Fibroblast of skin of scalp (primary cell): ENCODE measurements at regions not wholly inside any gene's neighbourhood (a gene's known extent, or its start where the extent isn't known, plus 50 kb on each side); places are given as distances from the start of the nearest gene placed in this dataset.

ENCODE experiments used
- DNase-seq: peaks from one replicate; pipeline ENCODE4 v3.0.0-alpha.2; 2013

DNA sequence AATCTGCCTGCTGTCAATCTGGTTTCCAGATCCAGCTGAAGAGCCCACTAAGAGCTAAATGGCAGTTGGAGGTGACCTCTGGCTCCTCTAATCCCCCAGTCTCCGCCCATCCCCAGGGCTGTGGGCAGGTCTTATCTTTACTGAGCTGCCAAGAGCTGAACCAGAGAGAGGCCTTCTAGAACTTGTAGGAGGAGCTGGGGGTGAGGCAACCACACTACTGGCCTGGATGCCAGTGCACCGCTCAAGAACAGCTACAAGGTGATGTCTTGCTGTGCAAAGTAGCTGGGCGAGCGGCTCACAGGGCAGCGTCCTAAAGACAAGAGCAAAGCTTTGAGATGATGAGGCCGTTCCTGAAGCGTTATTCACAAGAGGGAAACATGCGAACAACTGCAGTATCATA, 374.6 kb downstream of the CTTN start:
- DNase-seq = no peak

DNA sequence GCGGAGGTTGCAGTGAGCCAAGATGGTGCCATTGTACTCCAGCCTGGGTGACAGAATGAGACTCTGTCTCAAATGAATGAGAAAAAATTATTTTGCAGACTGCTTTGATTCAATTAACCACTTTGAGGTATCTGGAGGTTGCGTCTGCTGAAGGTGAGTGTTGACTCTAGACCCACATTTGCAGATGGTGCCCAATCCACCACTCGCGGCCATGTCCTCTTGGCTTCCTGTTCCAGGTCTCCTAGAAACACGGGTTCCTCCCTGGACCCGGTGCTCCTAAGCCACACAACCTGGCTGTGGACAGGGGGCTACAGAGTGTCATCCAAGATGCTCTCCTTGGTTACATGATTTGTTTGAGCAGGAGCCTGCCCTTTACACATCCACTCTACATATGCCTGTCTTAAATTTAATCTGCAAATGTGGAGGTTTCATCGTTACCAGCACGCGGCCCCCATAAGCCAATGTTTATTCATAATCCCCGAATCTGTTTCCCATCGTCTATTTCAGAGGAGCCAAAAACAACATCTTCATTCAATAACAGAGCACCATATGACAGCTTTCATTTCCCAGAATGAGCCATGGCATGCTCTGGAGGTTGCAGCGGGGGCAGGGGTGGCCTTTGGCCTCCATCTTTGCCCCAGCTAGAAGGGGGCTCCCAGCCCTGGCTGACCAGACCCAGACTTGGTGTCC, 377.2 kb downstream of the CTTN start:
- no peak for DNase-seq

DNA sequence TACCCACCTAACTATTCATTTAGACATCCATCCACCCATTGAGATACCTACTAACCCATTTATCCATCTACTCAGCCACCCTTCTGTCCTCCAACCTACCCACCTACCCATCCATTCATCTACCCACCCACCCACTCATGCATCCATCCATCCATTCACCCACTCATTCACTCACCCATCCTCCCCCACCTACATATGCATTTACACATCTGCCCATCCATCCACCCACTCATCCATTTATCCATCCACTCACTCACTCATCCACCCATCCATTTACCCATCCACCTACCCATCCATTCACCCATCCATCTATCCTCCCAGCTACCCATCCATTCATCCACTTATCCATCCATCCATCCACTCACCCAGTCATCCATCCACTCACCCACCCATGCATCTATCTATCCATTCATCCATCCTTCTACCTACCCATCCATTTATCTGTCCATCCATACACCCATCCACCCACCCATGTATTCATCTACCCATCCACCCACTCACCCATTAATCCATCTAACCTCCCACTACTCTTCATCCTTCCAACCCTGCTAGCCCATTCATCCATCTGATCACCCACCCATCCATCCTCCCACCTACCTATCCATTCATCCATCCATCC, 378.7 kb downstream of the CTTN start:
- no peak for DNase-seq

DNA sequence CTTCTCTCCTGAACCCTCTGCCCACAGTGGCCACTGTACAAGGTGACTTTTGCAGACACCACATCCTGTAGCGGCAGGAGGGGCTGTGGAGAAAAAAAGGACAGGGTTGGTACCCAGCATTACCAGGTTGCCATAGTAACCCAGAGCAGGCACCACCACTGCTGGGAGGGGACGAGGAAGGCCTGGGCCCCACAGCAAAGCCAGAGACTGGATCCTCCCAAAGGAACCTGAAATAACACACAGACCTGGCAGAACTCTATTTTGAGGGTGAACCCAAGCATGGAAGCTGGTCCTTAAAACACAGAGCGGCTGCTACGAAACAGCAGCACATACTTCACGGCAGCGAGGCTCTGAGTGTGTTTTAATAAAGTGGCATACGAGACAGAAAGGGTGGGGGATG, 380.6 kb downstream of the CTTN start:
- no peak for DNase-seq

DNA sequence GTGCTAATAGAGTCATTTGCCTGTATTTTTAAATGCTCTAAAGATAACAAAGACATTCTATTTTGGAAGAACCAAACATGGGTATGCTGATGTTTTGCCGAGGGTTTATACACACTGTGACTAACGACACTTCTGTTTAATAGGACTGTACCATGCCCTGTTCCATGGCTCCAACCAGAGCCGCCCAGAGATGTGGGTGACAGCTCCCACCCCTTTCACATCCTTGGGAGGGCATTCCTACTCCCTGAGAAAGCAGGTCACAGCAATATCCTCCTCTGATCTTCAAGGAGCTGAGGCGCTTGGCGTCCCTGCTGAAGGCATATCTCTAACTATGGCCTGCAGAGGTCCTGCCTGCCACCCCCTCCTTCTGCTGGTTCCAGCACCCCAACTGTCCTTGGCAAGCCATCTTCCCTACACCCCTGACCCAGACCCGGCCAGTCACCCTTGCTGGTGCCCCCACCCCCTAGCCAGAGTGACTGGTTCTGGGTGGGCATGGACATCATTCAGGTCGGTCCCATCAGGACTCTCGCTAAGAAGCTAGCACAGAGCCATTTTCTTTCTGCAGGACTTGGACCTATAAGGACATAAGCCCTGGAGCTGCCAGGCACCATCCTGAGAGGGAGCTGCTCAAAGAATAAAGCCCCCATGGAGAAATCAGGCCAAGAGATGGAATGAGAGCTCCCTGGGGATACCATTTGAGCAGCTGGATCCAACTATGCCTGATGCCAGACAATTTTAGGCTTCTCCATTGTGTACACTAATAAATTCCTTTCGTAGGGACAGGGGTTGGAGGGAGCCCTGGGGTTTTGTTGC, 381.3 kb downstream of the CTTN start:
- DNase-seq = no peak

DNA sequence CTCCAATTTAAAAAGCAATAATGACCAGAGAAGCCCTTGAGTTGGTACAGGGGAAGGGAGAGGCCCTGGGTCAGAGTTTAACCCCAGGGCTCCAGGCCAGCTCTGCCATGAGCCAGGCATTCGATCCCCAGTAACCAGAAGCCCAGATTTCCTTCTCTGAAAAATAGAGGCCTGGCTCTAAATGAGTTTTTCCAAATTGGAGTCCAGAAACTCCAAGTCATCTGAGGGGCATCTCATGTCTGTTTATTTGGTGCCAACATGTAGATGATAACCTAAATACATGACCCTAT, 381.9 kb downstream of the CTTN start:
- no peak for DNase-seq

DNA sequence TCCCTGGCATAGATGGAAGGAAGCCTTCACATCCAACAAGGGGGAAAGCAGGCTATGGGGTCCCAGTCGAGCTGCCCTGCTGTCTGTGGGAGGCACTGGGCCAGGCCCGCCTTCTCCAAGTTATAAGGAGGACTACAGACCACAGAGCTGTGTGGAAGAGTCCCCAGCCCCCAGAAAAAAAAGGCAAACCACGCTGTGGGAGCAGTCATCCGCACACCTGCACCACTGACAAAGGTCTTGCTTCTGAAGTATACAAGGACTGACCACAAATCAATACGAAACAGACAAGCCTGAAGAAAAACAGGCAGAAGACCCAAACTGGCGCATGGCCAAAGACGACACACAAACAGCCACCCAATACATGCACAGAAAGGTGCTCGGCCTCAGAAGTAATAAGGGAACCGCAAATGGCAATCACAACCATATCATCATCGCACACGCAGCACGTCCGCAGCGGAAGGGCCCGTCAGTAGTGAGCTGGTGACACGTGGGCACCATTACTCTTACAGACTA, 384.1 kb downstream of the CTTN start:
- DNase-seq = no peak

DNA sequence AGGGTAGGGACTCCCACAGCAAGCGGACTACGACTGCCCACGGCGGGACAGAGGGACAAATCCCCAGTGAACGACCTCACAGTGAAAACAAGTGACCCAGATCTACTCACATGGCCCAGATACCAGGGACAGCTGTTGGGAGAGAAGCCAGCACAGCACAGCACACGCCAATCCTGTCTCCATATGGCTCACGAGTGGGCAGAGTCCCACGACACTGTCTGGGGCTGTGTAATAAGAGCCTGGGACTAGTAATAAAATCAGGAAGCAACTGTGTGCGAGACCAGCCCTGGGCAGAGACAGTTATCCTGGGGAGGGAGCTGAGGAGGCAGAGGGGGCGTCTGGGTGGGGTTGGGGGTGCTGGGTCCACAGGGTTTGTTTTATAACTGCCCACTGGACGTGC, 385.0 kb downstream of the CTTN start:
- DNase-seq = no peak

DNA sequence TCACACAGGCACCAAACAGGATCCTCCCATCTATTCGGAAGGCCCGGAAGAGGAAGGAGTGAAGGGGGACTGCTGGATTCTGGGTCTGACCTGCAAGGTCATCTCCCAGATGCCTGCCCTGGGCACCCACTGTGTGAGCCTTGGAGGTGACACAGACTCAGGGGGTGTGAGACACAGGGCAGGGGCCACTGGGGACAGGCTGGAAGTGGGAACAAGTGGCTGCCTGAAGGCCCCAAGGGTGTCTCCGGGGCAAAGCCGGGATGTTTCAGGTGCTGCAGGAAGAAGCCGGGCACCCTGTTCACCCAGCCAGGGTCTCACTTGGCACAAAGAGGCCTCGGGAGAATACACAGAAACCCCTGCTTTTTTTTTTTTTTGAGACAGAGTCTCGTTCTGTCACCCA, 385.5 kb downstream of the CTTN start:
- DNase-seq = no peak

DNA sequence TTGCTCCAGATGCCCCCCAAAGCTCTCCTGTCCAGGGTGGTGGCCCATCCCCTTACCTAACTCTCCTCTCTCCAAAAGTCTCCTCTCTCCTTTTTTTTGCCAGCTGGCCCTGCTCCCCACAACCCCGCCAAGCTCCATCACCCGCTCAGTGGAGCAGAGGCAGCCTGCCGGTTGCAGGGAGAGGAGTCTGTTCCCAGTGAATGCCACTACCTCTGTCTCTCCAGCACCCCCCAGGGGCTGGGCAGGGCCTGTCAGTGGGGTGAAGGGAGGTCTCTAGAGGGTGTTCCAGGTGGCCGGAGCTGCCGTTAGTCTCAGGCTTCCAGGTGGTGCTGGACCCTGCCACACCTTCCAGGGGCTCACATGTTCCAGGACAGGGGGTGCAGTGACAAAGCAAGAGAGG, 387.0 kb downstream of the CTTN start:
- no peak for DNase-seq

DNA sequence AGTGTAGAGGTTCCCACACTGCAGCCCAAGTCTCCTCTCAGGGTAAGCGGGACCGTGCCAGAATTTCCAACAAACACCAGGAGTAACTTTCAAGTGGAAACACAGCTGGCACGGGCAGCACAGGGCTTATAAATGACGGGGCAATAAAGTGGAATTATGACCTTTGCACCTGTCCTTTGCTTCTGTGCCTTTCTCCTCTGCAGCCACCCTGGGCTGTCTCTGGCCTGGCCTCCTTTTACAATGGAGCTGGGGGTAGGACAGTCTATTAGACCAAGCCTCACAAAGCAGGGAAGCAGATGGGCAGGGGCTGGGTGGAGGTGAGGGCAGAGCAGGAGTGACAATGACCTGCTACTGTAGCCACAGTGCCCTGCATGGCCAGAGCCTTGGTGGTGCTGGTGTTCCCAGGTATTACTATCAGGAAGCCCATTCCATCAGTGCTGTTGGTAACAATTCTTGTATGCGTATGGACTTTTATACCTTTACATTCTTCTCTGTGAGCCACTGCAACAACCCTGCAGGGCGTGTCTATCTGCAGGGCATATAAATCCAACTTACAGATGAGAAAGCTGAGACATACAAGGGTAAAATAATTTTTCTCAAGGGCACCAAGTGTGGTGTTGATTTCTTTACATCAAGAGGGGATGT, 387.8 kb downstream of the CTTN start:
- no peak for DNase-seq

DNA sequence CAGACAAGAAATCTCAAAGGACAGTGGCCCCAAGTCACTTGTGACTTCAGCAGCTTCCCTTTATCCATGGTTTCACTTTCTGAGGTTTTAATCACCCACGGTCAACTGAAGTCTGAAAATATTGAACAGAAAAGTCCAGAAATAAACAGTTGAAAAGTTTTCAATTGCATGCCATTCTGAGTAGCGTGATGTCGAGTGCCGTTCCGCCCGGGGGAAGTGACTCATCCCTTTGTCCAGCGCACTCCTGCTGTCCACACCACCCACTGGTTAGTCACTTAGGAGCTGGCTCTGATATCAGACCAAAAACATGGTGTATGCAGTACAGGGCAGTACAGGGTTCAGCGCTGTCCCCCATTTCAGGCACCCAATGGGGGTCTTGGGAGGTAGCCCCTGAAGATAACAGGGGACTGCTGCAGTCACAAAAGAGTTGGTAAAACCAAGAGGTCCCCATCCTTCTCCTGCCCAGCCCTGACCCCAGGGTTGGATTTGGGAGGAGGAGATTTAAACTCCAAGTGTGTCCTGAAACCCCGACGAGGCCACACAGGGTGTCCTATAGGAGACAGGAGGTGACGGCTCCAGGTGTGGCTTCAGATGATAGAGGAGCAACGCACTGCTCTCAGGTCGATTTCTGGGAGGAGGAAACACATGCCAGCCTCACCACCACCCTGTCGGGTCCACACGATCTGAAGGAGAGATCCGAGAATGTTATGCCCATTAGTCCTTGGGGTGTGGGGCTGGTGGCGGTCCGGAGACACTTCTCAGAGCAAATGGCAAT, 390.1 kb downstream of the CTTN start:
- DNase-seq = peak; percentile 68

DNA sequence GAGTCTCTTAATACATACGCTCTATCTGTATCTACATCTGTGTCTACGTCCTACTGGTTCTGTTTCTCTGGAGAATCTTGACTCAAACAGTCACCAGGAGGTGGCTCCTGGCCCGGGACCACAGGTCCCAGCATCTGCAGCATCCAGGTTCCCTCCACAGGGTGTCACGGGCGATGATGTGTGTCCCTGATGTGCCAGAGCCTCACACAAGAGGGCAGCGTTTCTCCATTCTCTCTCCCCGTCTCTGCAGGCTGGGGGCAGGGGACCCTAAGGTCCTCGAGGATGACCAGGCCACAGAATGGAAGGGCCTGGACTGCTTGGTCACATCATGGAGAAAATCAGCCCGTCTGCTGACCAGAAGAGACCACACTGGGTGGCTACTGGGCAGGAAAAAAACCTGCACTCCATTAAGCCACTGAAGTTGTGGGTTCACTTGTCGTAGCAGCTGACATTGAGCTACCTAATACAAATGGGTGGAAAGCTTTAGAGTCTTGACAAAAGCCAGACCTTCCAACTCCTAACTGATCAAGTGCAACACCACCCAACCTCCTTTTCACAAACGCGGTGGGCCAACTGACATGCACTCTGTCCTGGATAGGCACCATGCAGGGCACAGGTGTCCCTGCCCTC, 392.5 kb downstream of the CTTN start:
- no peak for DNase-seq

DNA sequence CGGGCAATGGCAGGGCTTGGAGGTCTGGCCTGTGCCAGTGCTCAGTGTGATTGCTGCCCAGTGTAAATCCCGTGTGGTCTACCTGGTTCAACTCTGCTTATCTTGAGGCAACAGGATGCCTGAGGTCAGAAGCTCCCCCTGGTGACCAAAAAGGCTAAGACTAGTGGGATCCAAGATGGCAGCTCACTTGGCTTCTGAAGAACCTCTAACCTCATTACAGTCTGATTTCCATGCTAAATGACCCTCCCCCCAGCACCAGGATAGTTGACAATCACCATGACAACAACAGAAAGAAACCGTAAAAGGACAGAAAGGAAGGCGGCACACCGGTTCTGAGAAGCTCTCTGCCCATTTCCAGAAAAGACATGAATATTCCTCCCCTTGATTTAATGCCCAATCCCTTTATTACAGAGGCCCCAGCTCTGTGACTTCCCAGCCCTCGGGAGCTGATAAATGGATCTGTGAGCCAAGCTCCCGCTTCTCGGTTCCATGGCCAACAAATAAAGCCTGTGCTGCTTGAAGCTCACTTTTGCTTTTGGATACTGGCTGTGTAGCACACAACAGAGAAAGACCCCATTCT, 398.4 kb downstream of the CTTN start:
- DNase-seq = no peak

DNA sequence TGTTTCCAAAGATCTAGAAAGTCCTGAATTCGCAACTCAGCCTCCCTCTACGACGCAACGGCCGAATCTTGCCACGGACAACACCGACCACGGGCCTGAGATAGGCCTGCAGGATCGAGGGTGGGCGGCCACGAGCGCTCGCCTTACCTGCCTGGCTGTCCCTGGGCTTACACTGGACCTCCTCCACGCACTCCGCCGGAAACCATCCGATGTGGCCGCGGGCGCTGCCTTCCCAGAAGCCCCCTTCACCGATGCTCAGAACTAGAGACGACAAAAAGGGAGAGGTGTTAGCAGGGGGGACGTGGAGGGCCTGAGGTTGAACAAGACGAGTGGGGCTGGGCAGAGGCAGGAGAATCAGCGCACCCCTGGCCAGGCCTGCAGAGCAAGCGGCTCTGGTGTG, 400.0 kb downstream of the CTTN start:
- DNase-seq = no peak

DNA sequence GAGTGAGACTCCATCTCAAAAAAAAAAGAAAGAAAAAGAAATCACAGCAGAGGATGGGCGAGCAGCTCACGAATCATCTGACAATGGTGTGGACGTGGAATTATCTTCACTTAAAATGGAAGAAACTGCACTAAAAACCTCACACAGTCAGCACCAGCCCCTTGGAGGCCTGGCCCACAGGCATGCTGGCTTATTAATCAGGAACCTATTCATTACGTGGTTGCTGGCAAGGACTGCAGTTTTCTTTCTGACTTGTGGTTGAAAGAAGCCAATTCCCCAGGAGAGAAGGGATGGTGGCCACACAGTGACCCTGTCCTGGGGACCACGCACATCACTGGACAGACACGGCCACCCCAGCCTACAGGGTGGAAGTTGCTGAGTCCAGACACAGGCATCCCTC, 401.1 kb downstream of the CTTN start:
- DNase-seq = peak; percentile 5

DNA sequence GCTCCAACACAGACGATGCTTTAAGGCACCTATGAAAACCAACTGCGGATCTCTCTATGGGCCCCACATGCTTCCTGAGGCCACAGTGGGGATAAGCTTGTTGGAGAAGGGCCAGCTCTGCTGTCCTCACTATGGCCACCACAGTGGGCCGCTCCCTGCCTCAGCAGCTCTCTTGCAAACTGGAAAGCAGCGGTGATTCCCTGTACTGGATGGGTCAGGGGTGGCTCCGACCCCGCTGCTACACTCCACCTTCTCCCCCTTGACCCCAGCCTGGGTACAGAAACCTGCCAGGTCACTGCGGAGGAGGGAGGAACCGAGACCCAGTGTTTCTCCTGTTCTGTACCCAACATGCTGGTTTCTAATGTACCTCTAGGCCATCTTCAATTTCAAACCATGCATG, 403.9 kb downstream of the CTTN start:
- DNase-seq = no peak

DNA sequence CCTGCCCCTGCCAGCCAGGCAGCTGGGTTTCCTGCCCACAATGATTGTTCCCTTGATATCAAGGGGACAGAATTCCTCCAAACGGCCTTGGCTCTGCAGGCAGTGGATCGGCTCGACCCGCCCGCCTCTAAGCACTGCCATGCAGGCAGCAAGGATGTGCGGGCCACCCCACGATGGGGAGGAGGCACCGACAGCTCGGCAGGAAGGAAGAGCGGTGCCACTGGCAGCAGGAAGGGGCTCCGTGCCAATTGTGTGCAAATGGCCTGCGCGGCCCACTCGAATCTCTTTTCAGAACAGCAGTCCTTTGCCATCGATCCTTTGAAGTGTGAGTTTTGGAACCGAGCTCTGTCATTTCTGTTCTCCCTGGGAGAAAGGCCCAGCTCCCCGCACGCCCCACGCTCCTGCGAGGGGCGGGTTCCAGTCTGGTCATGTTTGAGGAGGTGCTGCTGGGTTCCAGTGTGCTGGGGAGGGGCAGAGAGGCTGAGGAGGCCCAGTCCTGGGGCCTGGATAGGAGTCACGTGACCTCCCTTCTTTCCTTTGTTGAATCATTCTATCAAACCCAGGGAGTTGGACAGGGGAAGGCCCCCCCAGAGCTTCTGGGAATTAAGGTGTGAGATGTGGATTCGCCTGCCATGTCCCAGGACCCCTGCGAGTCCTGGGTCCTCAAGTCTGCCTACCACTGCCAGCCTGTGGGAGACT, 406.0 kb downstream of the CTTN start:
- no peak for DNase-seq

DNA sequence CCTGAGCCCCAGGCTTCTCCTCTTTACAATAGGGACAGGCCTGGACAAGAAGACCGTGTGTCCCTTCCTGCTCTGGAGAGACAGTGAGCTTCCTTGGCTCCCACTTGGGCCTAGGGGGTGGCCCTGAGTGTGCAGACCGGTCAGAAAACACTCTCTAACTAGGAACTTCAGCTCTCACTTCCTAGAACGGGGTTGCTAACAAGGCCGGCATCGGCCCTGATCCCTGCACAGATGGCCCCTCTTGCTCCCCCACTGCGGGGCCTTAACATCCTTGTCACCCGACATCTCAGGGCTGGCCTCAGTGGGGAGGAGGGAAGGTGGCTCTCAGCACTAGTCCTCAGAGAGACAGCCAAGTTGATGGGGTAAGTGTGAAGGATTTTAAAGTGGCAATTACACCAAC, 406.9 kb downstream of the CTTN start:
- no peak for DNase-seq

DNA sequence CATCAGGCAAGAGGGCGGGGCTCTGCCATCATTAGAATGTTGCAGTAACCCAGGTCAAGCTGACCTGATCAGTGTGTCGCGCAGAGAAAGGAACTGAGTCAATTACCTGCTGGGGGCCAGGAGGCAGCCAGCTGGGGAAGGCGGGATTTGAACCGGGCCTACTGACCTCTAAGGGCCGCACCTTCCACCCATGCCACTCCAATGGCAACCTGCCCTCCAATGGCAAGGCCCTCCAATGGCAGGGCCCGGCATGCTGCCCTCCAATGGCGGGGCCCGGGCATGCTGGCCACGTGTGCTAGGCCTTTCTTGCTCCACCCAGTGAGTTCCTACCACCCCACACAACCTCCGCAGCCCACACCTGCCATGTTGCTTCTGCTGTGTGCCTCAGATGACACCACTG, 407.6 kb downstream of the CTTN start:
- no peak for DNase-seq
